ENCODE measurements at regions not wholly inside any gene's neighbourhood (a gene's known extent, or its start where the extent isn't known, plus 50 kb on each side); places are given as distances from the start of the nearest gene placed in this dataset.

DNA sequence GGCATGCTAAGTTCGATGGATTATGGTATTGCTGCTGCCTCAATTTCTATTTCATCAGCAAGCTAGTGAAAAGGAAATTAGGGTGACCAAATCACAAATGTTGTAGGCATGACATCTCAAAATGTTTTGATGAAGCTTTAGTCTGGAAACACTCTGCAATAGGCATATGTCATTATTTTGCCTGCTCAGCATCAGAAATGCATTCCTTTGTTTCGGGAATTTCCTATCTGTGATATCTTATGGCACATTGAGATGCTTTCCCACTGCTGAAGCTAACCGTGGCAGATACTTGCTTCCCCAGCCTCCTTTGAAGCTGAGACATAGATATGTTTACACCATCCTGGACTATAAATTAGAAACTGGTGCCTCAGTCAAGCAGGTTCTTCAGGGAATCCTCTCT is 119.7 kb downstream of the CDC42EP3 start:
- TF ChIP-seq, protein P1, sequence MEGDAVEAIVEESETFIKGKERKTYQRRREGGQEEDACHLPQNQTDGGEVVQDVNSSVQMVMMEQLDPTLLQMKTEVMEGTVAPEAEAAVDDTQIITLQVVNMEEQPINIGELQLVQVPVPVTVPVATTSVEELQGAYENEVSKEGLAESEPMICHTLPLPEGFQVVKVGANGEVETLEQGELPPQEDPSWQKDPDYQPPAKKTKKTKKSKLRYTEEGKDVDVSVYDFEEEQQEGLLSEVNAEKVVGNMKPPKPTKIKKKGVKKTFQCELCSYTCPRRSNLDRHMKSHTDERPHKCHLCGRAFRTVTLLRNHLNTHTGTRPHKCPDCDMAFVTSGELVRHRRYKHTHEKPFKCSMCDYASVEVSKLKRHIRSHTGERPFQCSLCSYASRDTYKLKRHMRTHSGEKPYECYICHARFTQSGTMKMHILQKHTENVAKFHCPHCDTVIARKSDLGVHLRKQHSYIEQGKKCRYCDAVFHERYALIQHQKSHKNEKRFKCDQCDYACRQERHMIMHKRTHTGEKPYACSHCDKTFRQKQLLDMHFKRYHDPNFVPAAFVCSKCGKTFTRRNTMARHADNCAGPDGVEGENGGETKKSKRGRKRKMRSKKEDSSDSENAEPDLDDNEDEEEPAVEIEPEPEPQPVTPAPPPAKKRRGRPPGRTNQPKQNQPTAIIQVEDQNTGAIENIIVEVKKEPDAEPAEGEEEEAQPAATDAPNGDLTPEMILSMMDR (conservative IDR thresholded peaks at IDR 0.05; ENCODE audit: low read depth, low read length), result no peak
- TF ChIP-seq EZH2phosphoT487 (IDR thresholded peaks at IDR 0.05; ENCODE audit: borderline replicate concordance, low read length) (no peak), EZH2 (IDR thresholded peaks at IDR 0.05; ENCODE audit: low read length, unreplicated experiment) (no peak)
